Osteoblast (primary cell): ENCODE measurements at regions not wholly inside any gene's neighbourhood (a gene's known extent, or its start where the extent isn't known, plus 50 kb on each side); places are given as distances from the start of the nearest gene placed in this dataset.

Source experiments
- DNase-seq: peaks from one replicate; pipeline ENCODE4 v3.0.0; 2011; ENCODE audit warnings: low spot score, mixed read lengths; ENCODE audit not compliant: insufficient read length; ENCODE audit errors: missing footprints
- H2AFZ ChIP-seq: 2 replicates; pipeline ENCODE4 v1.6.0; 2011; ENCODE audit warnings: mild to moderate bottlenecking, low read length
- H3K27ac ChIP-seq: 2 replicates; pipeline ENCODE4 v1.5.1; 2011; ENCODE audit warnings: mild to moderate bottlenecking, low read depth, low read length, moderate library complexity
- H3K27me3 ChIP-seq: 2 replicates; pipeline ENCODE4 v1.6.0; 2012; ENCODE audit warnings: mild to moderate bottlenecking, control low read depth, inconsistent platforms, low read length, moderate library complexity; ENCODE audit not compliant: insufficient read depth
- H3K36me3 ChIP-seq: 2 replicates; pipeline ENCODE4 v1.5.1; 2011; ENCODE audit warnings: mild to moderate bottlenecking, low read length, control low read depth, moderate library complexity; ENCODE audit not compliant: insufficient read depth
- H3K4me1 ChIP-seq: 2 replicates; pipeline ENCODE4 v1.5.1; 2011; ENCODE audit warnings: mild to moderate bottlenecking, low read length, control low read depth, moderate library complexity; ENCODE audit not compliant: insufficient read depth
- H3K4me2 ChIP-seq: 2 replicates; pipeline ENCODE4 v1.6.0; 2011; ENCODE audit warnings: mild to moderate bottlenecking, low read length; ENCODE audit not compliant: insufficient read depth
- H3K4me3 ChIP-seq: fragments of 200-600 bp; sonication (generic); 3 replicates; pipeline ENCODE4 v1.5.1; 2012; ENCODE audit warnings: mild to moderate bottlenecking, low read length, inconsistent platforms; ENCODE audit not compliant: insufficient read depth
- H3K79me2 ChIP-seq: 2 replicates; pipeline ENCODE4 v1.6.0; 2012; ENCODE audit warnings: mild to moderate bottlenecking, low read length, control low read depth, inconsistent platforms; ENCODE audit not compliant: insufficient read depth
- H3K9me3 ChIP-seq: 2 replicates; pipeline ENCODE4 v1.5.1; 2011; ENCODE audit warnings: low read depth, low read length, control low read depth
- H4K20me1 ChIP-seq: 2 replicates; pipeline ENCODE4 v1.6.0; 2012; ENCODE audit warnings: mild to moderate bottlenecking, low read length, control low read depth; ENCODE audit not compliant: insufficient read depth
- TF ChIP-seq, protein P1 (sequence below): IDR thresholded peaks from 2 replicates; pipeline ENCODE4 v1.5.1; 2011; ENCODE audit warnings: mild to moderate bottlenecking, low read depth, low read length, moderate library complexity; ENCODE audit errors: extremely low read depth

DNA sequence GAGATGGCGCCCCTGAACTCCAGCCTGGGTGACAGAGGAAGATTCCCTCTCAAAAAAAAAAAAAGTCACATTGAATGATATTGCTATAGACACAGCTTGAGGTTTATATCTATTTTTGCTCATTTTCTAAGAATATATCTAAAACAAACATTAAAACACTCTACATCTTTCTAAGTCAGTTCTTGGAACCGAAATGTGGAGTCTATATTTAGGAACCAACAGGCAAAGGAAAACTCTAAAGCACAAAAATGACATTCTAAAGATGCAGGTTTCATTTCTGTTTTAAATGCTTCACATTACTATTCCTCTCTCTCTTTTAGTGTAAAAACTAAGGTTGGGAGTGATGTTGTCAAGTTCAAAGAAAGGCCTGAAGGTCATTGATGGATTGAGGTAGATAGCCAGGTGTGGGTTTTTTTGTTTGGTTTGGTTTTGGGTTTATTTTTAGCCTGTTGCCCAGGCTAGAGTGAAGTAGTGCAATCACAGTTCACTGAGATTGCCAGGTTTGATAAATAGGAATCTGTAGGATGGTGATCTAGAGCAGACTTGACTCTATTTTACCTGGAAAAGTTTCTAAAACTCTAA is 194.0 kb upstream of the RBBP8 start:
- Histone ChIP-seq H3K4me2 (no peak overlapping the region), H3K4me3 (no peak overlapping the region), H3K4me1 (no peaks in the 10 kb centered on the region), H3K36me3 (no peaks in the 10 kb centered on the region), H3K27me3 (no peaks in the 10 kb centered on the region), H3K79me2 (no peaks in the 10 kb centered on the region), H3K9me3 (no peaks in the 10 kb centered on the region), H2AFZ (peak overlapping the region; percentile 34), H3K27ac (no peak overlapping the region), H4K20me1 (no peaks in the 10 kb centered on the region)
- TF ChIP-seq, protein P1, sequence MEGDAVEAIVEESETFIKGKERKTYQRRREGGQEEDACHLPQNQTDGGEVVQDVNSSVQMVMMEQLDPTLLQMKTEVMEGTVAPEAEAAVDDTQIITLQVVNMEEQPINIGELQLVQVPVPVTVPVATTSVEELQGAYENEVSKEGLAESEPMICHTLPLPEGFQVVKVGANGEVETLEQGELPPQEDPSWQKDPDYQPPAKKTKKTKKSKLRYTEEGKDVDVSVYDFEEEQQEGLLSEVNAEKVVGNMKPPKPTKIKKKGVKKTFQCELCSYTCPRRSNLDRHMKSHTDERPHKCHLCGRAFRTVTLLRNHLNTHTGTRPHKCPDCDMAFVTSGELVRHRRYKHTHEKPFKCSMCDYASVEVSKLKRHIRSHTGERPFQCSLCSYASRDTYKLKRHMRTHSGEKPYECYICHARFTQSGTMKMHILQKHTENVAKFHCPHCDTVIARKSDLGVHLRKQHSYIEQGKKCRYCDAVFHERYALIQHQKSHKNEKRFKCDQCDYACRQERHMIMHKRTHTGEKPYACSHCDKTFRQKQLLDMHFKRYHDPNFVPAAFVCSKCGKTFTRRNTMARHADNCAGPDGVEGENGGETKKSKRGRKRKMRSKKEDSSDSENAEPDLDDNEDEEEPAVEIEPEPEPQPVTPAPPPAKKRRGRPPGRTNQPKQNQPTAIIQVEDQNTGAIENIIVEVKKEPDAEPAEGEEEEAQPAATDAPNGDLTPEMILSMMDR = no peak
- no peak for DNase-seq

DNA sequence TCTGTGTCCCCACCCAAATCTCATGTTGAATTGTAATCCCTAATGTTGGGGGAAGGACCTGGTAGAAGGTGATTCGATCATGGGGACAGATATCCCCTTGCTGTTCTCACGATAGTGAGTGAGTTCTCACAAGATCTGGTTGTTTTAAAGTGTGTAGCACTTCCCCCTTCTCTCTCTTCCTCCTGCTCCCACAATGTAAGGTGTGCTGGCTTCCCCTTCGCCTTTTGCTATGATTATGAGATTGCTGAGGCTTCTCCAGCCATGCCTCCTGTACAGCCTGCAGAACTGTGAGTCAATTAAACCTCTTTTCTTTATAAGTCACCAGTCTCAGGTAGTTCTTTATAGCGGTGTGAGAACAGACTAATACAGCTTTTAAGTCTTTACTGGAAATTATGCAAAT is 193.3 kb upstream of the RBBP8 start:
- Histone ChIP-seq H3K9me3 (no peaks in the 10 kb centered on the region), H4K20me1 (no peaks in the 10 kb centered on the region)
- TF ChIP-seq, protein P1 = no peak

GRCh38 chr18:22741318-22741717 is 191.8 kb upstream of the RBBP8 start:
- Histone ChIP-seq H3K4me3 (no peak overlapping the region), H3K4me2 (no peak overlapping the region), H4K20me1 (no peaks in the 10 kb centered on the region), H3K4me1 (no peaks in the 10 kb centered on the region), H3K27ac (no peak overlapping the region), H3K27me3 (no peaks in the 10 kb centered on the region), H3K9me3 (no peaks in the 10 kb centered on the region), H3K36me3 (no peaks in the 10 kb centered on the region), H3K79me2 (no peaks in the 10 kb centered on the region), H2AFZ (no peak overlapping the region)
- TF ChIP-seq, protein P1 = no peak
- no peak for DNase-seq

More for the DNA sequence above, 193.3 kb upstream of the RBBP8 start:
- H2AFZ ChIP-seq = no peak overlapping the region
- no peaks in the 10 kb centered on the region for H3K36me3 ChIP-seq
- no peaks in the 10 kb centered on the region for H3K79me2 ChIP-seq
- no peak for DNase-seq
- no peak overlapping the region for H3K4me3 ChIP-seq
- no peaks in the 10 kb centered on the region for H3K4me1 ChIP-seq
- no peak overlapping the region for H3K27ac ChIP-seq
- no peak overlapping the region for H3K4me2 ChIP-seq
- H3K27me3 ChIP-seq = no peaks in the 10 kb centered on the region

- Histone ChIP-seq H3K27me3 (no peaks in the 10 kb centered on the region), H3K79me2 (no peaks in the 10 kb centered on the region), H2AFZ (no peak overlapping the region), H3K27ac (no peak overlapping the region), H3K9me3 (no peaks in the 10 kb centered on the region), H3K4me1 (no peaks in the 10 kb centered on the region), H3K36me3 (no peaks in the 10 kb centered on the region), H4K20me1 (no peaks in the 10 kb centered on the region), H3K4me2 (peak overlapping the region; percentile 28), H3K4me3 (peak overlapping the region; percentile 4)
- TF ChIP-seq, protein P1 = no peak
- DNase-seq = no peak
These were observed 190.7 kb upstream of the RBBP8 start for GRCh38 chr18:22742409-22742808.
